Amniotic epithelial cell (primary cell): ENCODE measurements at regions not wholly inside any gene's neighbourhood (a gene's known extent, or its start where the extent isn't known, plus 50 kb on each side); places are given as distances from the start of the nearest gene placed in this dataset.

Experiments
- DNase-seq: peaks from one replicate; pipeline ENCODE4 v3.0.0-alpha.2; 2010; ENCODE audit warnings: low read depth

GRCh38 chr7:45358287-45358686 lies 200.7 kb downstream of the RAMP3 start:
- DNase-seq, result no peak

GRCh38 chr7:45359250-45359649 lies 201.7 kb downstream of the RAMP3 start:
- DNase-seq, result no peak

GRCh38 chr7:45359776-45360175 lies 202.2 kb downstream of the RAMP3 start:
- DNase-seq, result no peak

GRCh38 chr7:45363669-45364068 lies 206.1 kb downstream of the RAMP3 start:
- no peak for DNase-seq

- no peak for DNase-seq
These were observed 207.8 kb downstream of the RAMP3 start for GRCh38 chr7:45365341-45365740.

- DNase-seq, result no peak
These were observed 207.7 kb upstream of the ADCY1 start for GRCh38 chr7:45366475-45366874.

- DNase-seq, result no peak
These were observed 207.1 kb upstream of the ADCY1 start for GRCh38 chr7:45367026-45367425.

GRCh38 chr7:45368129-45368807 lies 205.9 kb upstream of the ADCY1 start:
- DNase-seq, result no peak

GRCh38 chr7:45384499-45384898 lies 189.7 kb upstream of the ADCY1 start:
- no peak for DNase-seq

- DNase-seq, result no peak
These were observed 186.3 kb upstream of the ADCY1 start for GRCh38 chr7:45387837-45388236.

- no peak for DNase-seq
These were observed 184.9 kb upstream of the ADCY1 start for GRCh38 chr7:45389073-45389872.

- DNase-seq, result no peak
These were observed 184.0 kb upstream of the ADCY1 start for GRCh38 chr7:45390180-45390579.

GRCh38 chr7:45390731-45391130 lies 183.4 kb upstream of the ADCY1 start:
- no peak for DNase-seq

GRCh38 chr7:45391618-45392451 lies 182.3 kb upstream of the ADCY1 start:
- DNase-seq, result no peak

- no peak for DNase-seq
These were observed 180.0 kb upstream of the ADCY1 start for GRCh38 chr7:45394117-45394708.

GRCh38 chr7:45399069-45399468 lies 175.1 kb upstream of the ADCY1 start:
- no peak for DNase-seq

- DNase-seq, result no peak
These were observed 173.5 kb upstream of the ADCY1 start for GRCh38 chr7:45400680-45401079.

- no peak for DNase-seq
These were observed 173.0 kb upstream of the ADCY1 start for GRCh38 chr7:45401155-45401554.

GRCh38 chr7:45401851-45402250 lies 172.3 kb upstream of the ADCY1 start:
- DNase-seq, result no peak

- peak; percentile 71 for DNase-seq
These were observed 171.5 kb upstream of the ADCY1 start for GRCh38 chr7:45402480-45403218.

GRCh38 chr7:45404622-45405021 lies 169.5 kb upstream of the ADCY1 start:
- no peak for DNase-seq
